Ovary (tissue), 7 donors: ENCODE measurements at regions not wholly inside any gene's neighbourhood (a gene's known extent, or its start where the extent isn't known, plus 50 kb on each side); places are given as distances from the start of the nearest gene placed in this dataset.

Experiments used
- DNase-seq, 5 donors: peaks; one replicate each; pipeline ENCODE4 v3.0.0-alpha.2; 2019 to 2020
- H3K27ac ChIP-seq, 2 donors: fragments of 200-600 bp; one replicate each; pipeline versions ENCODE4 v1.5.1 to v1.8.0; 2019 to 2022
- H3K27me3 ChIP-seq: fragments of 200-600 bp; one replicate; pipeline ENCODE4 v1.8.0; 2022
- H3K36me3 ChIP-seq: fragments of 200-600 bp; sonication (generic); one replicate; pipeline ENCODE4 v1.5.1; 2019
- H3K4me1 ChIP-seq: one replicate; pipeline ENCODE4 v1.8.1; 2013; ENCODE audit warnings: mild to moderate bottlenecking, moderate library complexity; ENCODE audit not compliant: insufficient read depth
- H3K4me3 ChIP-seq: fragments of 200-600 bp; sonication (generic); one replicate; pipeline ENCODE4 v1.5.1; 2017
- H3K9me3 ChIP-seq, 2 donors: fragments of 200-600 bp in 1 of 2; sonication (generic) in 1 of 2; one replicate each; pipeline versions ENCODE4 v1.5.1 to v1.8.1; 2013 to 2019; ENCODE audit warnings: mild to moderate bottlenecking in 1 of 2, moderate library complexity in 1 of 2
- EP300 ChIP-seq: sonication (generic); formaldehyde crosslinking; IDR thresholded peaks from one replicate; pipeline ENCODE4 v1.6.1; 2017; ENCODE audit warnings: antibody characterized with exemption
- POLR2A ChIP-seq: fragments of 450-650 bp; IDR thresholded peaks from one replicate; pipeline ENCODE4 v1.6.1; 2017; ENCODE audit warnings: antibody characterized with exemption, mild to moderate bottlenecking, moderate library complexity
- WGBS, 3 donors: extraction: QIAGEN DNeasy Blood & Tissue Kit in 1 of 3; methylation state at CpG; one replicate each; pipeline versions ENCODE4 v1.1.5 to v1.1.7; 2013 to 2017; 5-methylcytosine and 5-hydroxymethylcytosine counted together
- intact Hi-C, 4 donors: fragments of 100-400 bp; cut with DNase I; formaldehyde crosslinking; loops; one replicate each; pipeline versions ENCODE4 v1.11.0 to v1.15.1; 2022 to 2023
- TF ChIP-seq, protein P1 (sequence below), 3 donors: fragments of 450-650 bp in 2 of 3; fragments of 200-600 bp in 1 of 3; IDR thresholded peaks; one replicate each; pipeline versions ENCODE4 v1.5.1 to v1.8.0; 2016 to 2022; ENCODE audit warnings: antibody characterized with exemption in 3 of 3, mild to moderate bottlenecking in 1 of 3
- donor health status: DM: no; HTN: no; CAD: no; lungs with moderate emphysema.
- donor health status: DM: no; HTN: no; CAD: no.
- donor health status: Bipolar disorder and iron deficiency.
- donor health status: DM: no; HTN: no; CAD: no.
- donor health status: DM: yes; HTN: yes; CAD: no.

DNA sequence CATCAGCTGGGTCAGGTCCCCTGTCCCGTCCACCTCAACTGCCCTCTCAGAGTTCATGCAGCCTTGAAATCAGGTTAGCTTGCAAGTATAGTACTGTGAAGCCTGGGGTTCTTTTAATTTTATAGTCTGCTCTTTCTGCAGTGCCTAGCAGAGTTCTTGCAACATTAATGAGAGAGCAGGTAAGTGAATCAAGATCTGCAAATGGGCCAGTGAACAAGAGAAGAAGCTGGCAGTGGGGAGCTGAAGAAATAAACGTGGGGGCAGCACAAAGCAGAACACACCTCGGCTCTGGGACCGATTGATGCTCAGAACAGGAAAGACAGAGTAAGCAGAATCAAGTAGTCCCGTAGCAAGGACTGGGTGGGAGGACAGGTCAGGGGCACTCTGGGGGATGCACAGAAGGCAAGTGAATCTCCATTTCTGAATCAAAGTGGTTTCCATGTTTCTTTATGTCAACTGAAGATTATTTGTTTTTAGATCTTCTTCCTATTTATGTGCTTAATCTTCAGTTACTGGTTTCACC is 675.5 kb downstream of the RNF144A start:
- Histone ChIP-seq H3K9me3 (no peaks in the 10 kb centered on the region), H3K36me3 (no peaks in the 10 kb centered on the region), H3K4me1 (no peaks in the 10 kb centered on the region), H3K27ac (no peak overlapping the region), H3K27me3 (no peaks in the 10 kb centered on the region), H3K4me3 (no peak overlapping the region)
- WGBS, 3 donors = 47 to 60% (median 50%) methylated on average over 5 of the region's 5 CpGs
- intact Hi-C loops = no loop called here
- TF ChIP-seq, protein P1, sequence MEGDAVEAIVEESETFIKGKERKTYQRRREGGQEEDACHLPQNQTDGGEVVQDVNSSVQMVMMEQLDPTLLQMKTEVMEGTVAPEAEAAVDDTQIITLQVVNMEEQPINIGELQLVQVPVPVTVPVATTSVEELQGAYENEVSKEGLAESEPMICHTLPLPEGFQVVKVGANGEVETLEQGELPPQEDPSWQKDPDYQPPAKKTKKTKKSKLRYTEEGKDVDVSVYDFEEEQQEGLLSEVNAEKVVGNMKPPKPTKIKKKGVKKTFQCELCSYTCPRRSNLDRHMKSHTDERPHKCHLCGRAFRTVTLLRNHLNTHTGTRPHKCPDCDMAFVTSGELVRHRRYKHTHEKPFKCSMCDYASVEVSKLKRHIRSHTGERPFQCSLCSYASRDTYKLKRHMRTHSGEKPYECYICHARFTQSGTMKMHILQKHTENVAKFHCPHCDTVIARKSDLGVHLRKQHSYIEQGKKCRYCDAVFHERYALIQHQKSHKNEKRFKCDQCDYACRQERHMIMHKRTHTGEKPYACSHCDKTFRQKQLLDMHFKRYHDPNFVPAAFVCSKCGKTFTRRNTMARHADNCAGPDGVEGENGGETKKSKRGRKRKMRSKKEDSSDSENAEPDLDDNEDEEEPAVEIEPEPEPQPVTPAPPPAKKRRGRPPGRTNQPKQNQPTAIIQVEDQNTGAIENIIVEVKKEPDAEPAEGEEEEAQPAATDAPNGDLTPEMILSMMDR (IDR thresholded peaks at IDR 0.05) = no peak
- TF ChIP-seq EP300 (no peak), POLR2A (no peak)
- no peak for DNase-seq

DNA sequence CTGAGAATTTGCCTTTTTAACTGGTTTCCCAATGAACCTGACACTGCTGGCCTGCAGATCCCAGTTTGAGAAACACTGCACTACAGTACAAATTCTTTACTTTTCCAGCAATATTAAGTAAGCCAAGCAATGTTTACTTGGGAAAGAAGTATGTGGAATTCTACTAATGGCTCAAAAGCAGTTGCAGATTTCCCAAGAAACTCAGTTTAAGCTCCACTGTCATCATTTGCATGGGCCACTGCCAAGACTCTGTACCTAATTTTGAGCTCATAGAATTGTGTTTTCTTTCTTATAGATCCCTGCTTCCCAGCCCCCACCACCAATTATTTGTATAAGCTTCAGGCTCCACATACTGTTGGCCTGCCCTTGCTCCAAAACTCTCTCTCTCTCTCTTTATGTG is 676.1 kb downstream of the RNF144A start:
- Histone ChIP-seq H3K27ac (no peak overlapping the region), H3K4me1 (no peaks in the 10 kb centered on the region), H3K36me3 (no peaks in the 10 kb centered on the region), H3K4me3 (no peak overlapping the region), H3K27me3 (no peaks in the 10 kb centered on the region), H3K9me3 (no peaks in the 10 kb centered on the region)
- TF ChIP-seq EP300 (no peak), POLR2A (no peak)
- TF ChIP-seq, protein P1 (IDR thresholded peaks at IDR 0.05) = no peak
- intact Hi-C loops = no loop called here
- DNase-seq = no peak

DNA sequence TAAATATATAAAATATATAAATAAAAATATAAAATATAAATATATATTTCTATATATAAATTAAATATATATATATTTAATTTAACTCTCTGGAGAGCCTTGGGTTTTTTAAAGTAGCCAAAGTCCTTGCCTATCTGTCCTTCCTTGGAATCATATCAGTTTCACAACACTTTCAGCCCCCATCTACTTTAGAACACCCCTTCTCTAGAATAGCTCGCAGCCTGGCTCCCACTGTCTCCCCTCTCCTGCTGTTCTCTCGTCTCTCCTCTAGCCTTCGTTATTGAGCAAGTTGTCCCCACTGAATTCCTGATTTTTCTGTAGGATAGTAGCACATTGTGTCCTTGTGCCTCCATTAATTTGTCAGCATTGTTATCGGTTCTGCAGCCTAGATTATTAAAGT is 677.0 kb downstream of the RNF144A start:
- WGBS, 3 donors = 78 to 89% (median 83%) methylated on average over 4 of the region's 4 CpGs
- DNase-seq = no peak
- no peaks in the 10 kb centered on the region for H3K4me1 ChIP-seq
- no peaks in the 10 kb centered on the region for H3K27me3 ChIP-seq
- no peaks in the 10 kb centered on the region for H3K9me3 ChIP-seq
- no peaks in the 10 kb centered on the region for H3K36me3 ChIP-seq
- H3K4me3 ChIP-seq = no peak overlapping the region
- no peak for TF ChIP-seq POLR2A
- no peak overlapping the region for H3K27ac ChIP-seq
- intact Hi-C loops = no loop called here

DNA sequence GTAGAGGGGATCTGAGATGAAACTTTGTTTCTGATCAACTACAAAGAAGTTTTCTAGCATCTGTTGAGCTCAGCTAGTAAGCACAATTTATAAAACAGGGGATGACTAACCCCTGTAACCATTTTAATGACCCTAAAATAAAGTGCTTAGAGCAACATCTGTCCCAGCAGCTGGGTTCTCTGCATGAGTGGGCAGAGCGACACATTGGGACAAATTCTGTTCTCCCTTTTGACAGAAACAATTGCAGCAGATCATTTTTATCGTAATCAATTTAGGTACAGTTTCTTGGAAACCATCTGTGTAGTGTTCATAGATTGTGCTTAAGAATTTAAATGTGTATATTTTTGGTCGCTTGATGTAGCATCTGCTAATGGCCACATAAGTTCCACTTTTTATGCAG is 678.0 kb downstream of the RNF144A start:
- Histone ChIP-seq H3K9me3 (no peaks in the 10 kb centered on the region), H3K27me3 (no peaks in the 10 kb centered on the region), H3K4me1 (no peaks in the 10 kb centered on the region), H3K36me3 (no peaks in the 10 kb centered on the region), H3K27ac (no peak overlapping the region), H3K4me3 (no peak overlapping the region)
- WGBS, 3 donors = 82 to 85% (median 83%) methylated on average over 3 of the region's 3 CpGs
- DNase-seq = no peak
- TF ChIP-seq, protein P1 (IDR thresholded peaks at IDR 0.05) = no peak
- TF ChIP-seq EP300 (no peak), POLR2A (no peak)
- intact Hi-C loops = no loop called here

DNA sequence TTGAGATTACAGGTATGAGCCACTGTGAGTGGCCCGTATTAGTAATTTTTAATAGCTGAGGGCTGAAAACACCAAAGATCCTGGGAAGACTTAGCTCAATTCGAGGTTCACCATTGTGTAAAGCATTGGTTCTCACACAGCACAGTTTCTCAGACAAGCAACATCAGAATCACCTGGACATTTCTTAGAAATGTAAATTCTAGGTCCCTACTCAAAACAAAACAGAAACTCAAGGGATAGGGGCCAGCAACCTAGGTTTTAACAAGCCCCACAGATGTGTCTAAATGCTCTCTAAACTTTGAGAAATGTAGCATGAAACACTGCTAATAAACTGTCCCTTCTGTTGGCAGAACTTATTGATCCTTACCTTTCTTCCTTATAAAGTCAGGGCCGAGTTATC is 681.2 kb downstream of the RNF144A start:
- Histone ChIP-seq H3K9me3 (no peaks in the 10 kb centered on the region), H3K27ac (no peak overlapping the region), H3K4me1 (no peaks in the 10 kb centered on the region), H3K36me3 (no peaks in the 10 kb centered on the region), H3K27me3 (no peaks in the 10 kb centered on the region), H3K4me3 (no peak overlapping the region)
- DNase-seq = no peak
- intact Hi-C loops = no loop called here
- TF ChIP-seq POLR2A (no peak), EP300 (no peak)
- TF ChIP-seq, protein P1 (IDR thresholded peaks at IDR 0.05) = no peak
- WGBS, 3 donors = 84 to 93% (median 92%) methylated on average over 3 of the region's 3 CpGs
